Sigmoid colon (tissue), 4 donors: ENCODE measurements at regions not wholly inside any gene's neighbourhood (a gene's known extent, or its start where the extent isn't known, plus 50 kb on each side); places are given as distances from the start of the nearest gene placed in this dataset.

Experiments
- POLR2A ChIP-seq, 2 donors: fragments of 450-650 bp; IDR thresholded peaks; one replicate each; pipeline ENCODE4 v1.6.1; 2016; ENCODE audit warnings: antibody characterized with exemption in 2 of 2, mild to moderate bottlenecking in 2 of 2, moderate library complexity in 2 of 2
- POLR2AphosphoS5 ChIP-seq, 4 donors: sonication (generic); formaldehyde crosslinking; IDR thresholded peaks; one replicate each; pipeline ENCODE4 v1.6.1; 2017; ENCODE audit warnings: antibody characterized with exemption in 4 of 4
- TF ChIP-seq, protein P1 (sequence below), 4 experiments: fragments of 450-650 bp in 3 of 4; fragments of 200-600 bp in 1 of 4; IDR thresholded peaks; one replicate each; pipeline ENCODE4 v1.5.1; 2016 to 2019; ENCODE audit warnings: antibody characterized with exemption in 4 of 4, mild to moderate bottlenecking in 3 of 4, moderate library complexity in 2 of 4

DNA sequence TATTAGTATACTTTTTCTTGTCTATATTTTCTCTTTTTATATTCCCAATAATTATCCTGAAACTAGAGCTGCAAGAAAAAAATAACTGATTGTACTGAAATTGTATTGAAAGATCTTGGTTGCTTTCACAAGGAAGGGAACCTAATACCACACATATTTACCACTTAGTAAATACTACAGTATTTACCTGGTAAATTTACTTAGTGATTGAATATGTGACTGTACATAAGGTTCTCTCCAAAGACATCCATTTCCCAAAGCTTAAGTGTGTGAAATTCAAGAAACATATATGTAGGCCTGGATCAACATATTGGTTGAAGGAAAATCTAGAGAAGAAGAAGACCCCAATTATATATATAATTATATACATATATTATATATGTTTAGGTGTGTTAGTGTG lies 1272.7 kb downstream of the C4orf33 start:
- TF ChIP-seq, protein P1, sequence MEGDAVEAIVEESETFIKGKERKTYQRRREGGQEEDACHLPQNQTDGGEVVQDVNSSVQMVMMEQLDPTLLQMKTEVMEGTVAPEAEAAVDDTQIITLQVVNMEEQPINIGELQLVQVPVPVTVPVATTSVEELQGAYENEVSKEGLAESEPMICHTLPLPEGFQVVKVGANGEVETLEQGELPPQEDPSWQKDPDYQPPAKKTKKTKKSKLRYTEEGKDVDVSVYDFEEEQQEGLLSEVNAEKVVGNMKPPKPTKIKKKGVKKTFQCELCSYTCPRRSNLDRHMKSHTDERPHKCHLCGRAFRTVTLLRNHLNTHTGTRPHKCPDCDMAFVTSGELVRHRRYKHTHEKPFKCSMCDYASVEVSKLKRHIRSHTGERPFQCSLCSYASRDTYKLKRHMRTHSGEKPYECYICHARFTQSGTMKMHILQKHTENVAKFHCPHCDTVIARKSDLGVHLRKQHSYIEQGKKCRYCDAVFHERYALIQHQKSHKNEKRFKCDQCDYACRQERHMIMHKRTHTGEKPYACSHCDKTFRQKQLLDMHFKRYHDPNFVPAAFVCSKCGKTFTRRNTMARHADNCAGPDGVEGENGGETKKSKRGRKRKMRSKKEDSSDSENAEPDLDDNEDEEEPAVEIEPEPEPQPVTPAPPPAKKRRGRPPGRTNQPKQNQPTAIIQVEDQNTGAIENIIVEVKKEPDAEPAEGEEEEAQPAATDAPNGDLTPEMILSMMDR (IDR thresholded peaks at IDR 0.05): no peak
- TF ChIP-seq POLR2AphosphoS5 (IDR thresholded peaks at IDR 0.05) (no peak), POLR2A (IDR thresholded peaks at IDR 0.05) (no peak)
